Stimulated activated CD4-positive, alpha-beta T cell treated with anti-CD3 and anti-CD28 coated beads, Interleukin-12 subunit alpha, Interleukin-12 subunit beta, amount 100 ng/mL, for 24 hours (primary cell): ENCODE measurements at regions not wholly inside any gene's neighbourhood (a gene's known extent, or its start where the extent isn't known, plus 50 kb on each side); places are given as distances from the start of the nearest gene placed in this dataset.

Experiments used
- DNase-seq, 2 experiments: peaks; one replicate each; pipeline ENCODE4 v3.0.0-alpha.2; 2020; ENCODE audit warnings: low read depth in 2 of 2

- no peak for DNase-seq
These were observed 217.0 kb downstream of the DMRT2 start for GRCh38 chr9:1267141-1267570.

GRCh38 chr9:1267581-1267980 is 217.4 kb downstream of the DMRT2 start:
- DNase-seq: no peak

- DNase-seq: no peak
These were observed 219.6 kb downstream of the DMRT2 start for GRCh38 chr9:1269533-1270315.

- DNase-seq: no peak
These were observed 221.2 kb downstream of the DMRT2 start for GRCh38 chr9:1271367-1271766.

GRCh38 chr9:1271786-1272185 is 221.6 kb downstream of the DMRT2 start:
- no peak for DNase-seq

- no peak for DNase-seq
These were observed 222.3 kb downstream of the DMRT2 start for GRCh38 chr9:1272488-1272887.

GRCh38 chr9:1273859-1274258 is 223.7 kb downstream of the DMRT2 start:
- DNase-seq: no peak

GRCh38 chr9:1274334-1274733 is 224.2 kb downstream of the DMRT2 start:
- no peak for DNase-seq

- DNase-seq: no peak
These were observed 226.3 kb downstream of the DMRT2 start for GRCh38 chr9:1276474-1276873.

- DNase-seq: no peak
These were observed 234.6 kb downstream of the DMRT2 start for GRCh38 chr9:1284727-1285126.

- no peak for DNase-seq
These were observed 235.4 kb downstream of the DMRT2 start for GRCh38 chr9:1285526-1285925.

- DNase-seq: no peak
These were observed 242.2 kb downstream of the DMRT2 start for GRCh38 chr9:1292384-1292783.

- no peak for DNase-seq
These were observed 244.6 kb downstream of the DMRT2 start for GRCh38 chr9:1294641-1295258.

GRCh38 chr9:1296331-1296730 is 246.2 kb downstream of the DMRT2 start:
- DNase-seq: no peak

GRCh38 chr9:1298046-1298445 is 247.9 kb downstream of the DMRT2 start:
- no peak for DNase-seq

- DNase-seq: no peak
These were observed 250.8 kb downstream of the DMRT2 start for GRCh38 chr9:1300941-1301340.

GRCh38 chr9:1303932-1304331 is 253.8 kb downstream of the DMRT2 start:
- DNase-seq: no peak

GRCh38 chr9:1311462-1312042 is 261.4 kb downstream of the DMRT2 start:
- no peak for DNase-seq

GRCh38 chr9:1319436-1319835 is 269.3 kb downstream of the DMRT2 start:
- no peak for DNase-seq

- no peak for DNase-seq
These were observed 269.9 kb downstream of the DMRT2 start for GRCh38 chr9:1320051-1320557.

- no peak for DNase-seq
These were observed 270.5 kb downstream of the DMRT2 start for GRCh38 chr9:1320607-1321195.

GRCh38 chr9:1327467-1327866 is 277.3 kb downstream of the DMRT2 start:
- DNase-seq: no peak

GRCh38 chr9:1328341-1328740 is 278.2 kb downstream of the DMRT2 start:
- DNase-seq: no peak
